ENCODE measurements at regions not wholly inside any gene's neighbourhood (a gene's known extent, or its start where the extent isn't known, plus 50 kb on each side); places are given as distances from the start of the nearest gene placed in this dataset.

- Histone ChIP-seq H3K4me1 (no peaks in the 10 kb centered on the region), H3K27ac (no peak overlapping the region), H3K9me3 (peaks cover 0 to 64% (median 25%) of the 10 kb centered on the region in 8 donors), H3K36me3 (no peaks in the 10 kb centered on the region), H3K27me3 (replicated peaks in 1 of 7) (no peaks in the 10 kb centered on the region), H3K4me3 (no peak overlapping the region)
- 69 to 78% (median 75%) methylated on average over 3 of the region's 3 CpGs for WGBS, 5 donors
- TF ChIP-seq POLR2AphosphoS5 (IDR thresholded peaks at IDR 0.05): no peak
- no peak for TF ChIP-seq POLR2A (IDR thresholded peaks at IDR 0.05)
- TF ChIP-seq CTCF (IDR thresholded peaks at IDR 0.05 in 8 of 11, conservative IDR thresholded peaks at IDR 0.05 in 3 of 11): no peak
- DNase-seq: no peak
- intact Hi-C loops (cut with DNase I; ENCODE audit: low total_unique reads): no loop called here
Observed at GRCh38 chr22:12697441-12697840, 2830.6 kb upstream of the OR11H1 start.
